ENCODE measurements at regions not wholly inside any gene's neighbourhood (a gene's known extent, or its start where the extent isn't known, plus 50 kb on each side); places are given as distances from the start of the nearest gene placed in this dataset.

GRCh38 chr13:63435667-63436324, 2020.1 kb upstream of the PCDH20 start:
- DNase-seq, result no peak

DNA sequence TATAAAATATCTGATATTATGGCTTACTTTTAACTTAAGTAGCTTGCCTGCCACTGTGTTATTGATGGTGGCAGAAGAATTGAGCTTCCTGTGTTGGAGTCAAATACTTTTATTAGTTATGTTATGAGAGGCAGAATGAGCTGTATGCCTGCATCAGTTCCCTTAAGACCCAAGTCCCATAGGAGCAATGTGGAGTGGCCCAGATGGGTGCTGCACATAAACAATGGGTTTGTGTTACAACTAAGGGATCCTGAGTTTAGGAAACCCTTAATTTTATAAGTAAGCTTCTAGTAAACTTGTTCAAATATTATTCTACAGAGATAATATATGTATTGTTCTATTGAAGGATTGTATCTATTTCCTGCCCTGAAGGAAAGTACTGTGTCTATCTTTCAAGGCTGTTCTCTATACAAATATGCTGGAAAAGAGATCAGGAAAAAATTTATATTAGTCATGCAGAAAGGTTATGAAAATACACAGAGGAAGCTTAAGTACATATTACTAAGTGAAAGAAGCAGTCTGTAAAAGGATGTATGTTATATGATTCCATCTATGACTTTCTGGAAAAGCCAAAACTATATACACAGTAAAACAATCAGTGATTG, 2018.0 kb upstream of the PCDH20 start:
- no peak for DNase-seq

GRCh38 chr13:63427170-63427569, 2011.5 kb upstream of the PCDH20 start:
- no peak for DNase-seq

GRCh38 chr13:63425131-63425530, 2009.5 kb upstream of the PCDH20 start:
- no peak for DNase-seq

DNA sequence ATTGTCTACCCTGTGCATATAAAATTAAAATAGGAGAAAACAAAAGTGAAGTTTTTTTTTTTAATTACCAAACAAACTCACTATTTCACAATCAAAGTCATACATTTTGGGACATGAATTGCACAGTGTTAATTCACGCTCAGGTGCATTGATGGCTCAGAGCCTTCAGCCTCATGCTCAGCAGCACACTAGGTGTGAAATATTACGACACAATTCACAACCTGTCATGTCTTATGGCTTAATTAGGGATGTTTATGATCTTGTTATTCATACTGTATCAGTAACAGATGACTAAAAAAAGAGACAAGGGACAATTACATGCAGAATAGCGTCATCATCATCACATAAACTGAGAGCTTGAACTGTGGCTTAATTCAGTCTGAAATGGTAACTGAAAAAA, 2005.5 kb upstream of the PCDH20 start:
- no peak for DNase-seq

DNA sequence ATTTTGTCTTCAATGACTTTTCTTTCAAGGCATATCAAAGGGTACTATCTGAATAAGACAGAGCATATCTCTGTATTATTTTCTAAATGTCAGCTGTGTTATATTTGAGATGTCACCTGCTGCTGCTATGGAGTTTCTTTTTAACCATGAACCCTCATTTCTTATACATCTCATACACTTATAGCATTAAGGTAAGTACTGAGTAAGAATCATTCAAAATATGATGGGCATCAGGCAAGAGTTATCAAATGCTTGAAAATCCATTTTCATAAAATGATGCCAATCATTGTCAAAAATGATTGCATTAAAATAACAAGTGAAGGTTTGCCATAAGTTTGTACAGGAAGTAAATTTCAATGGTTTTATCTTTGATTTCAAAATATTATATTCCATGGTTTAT, 2005.0 kb upstream of the PCDH20 start:
- DNase-seq, result no peak

DNA sequence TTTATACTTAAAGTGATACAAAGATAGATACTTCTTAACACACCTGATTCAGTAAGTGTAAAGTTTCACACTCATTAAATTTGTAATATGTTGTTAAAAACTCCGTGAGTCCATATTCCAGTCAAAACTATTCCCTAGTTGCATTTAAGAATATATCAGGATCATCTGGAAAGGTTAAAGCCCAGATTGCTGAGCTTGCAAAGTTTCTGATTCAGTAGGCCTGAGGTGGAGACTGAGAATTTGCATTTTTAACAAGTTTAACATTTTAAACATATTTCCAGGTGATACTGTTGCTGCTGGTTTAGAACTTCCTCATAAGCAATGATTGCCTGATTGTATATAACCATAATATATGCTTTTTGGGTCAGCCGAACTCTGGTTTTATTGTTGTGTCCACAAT, 1998.6 kb upstream of the PCDH20 start:
- DNase-seq, result no peak

GRCh38 chr13:63409791-63410351, 1994.2 kb upstream of the PCDH20 start:
- no peak for DNase-seq

DNA sequence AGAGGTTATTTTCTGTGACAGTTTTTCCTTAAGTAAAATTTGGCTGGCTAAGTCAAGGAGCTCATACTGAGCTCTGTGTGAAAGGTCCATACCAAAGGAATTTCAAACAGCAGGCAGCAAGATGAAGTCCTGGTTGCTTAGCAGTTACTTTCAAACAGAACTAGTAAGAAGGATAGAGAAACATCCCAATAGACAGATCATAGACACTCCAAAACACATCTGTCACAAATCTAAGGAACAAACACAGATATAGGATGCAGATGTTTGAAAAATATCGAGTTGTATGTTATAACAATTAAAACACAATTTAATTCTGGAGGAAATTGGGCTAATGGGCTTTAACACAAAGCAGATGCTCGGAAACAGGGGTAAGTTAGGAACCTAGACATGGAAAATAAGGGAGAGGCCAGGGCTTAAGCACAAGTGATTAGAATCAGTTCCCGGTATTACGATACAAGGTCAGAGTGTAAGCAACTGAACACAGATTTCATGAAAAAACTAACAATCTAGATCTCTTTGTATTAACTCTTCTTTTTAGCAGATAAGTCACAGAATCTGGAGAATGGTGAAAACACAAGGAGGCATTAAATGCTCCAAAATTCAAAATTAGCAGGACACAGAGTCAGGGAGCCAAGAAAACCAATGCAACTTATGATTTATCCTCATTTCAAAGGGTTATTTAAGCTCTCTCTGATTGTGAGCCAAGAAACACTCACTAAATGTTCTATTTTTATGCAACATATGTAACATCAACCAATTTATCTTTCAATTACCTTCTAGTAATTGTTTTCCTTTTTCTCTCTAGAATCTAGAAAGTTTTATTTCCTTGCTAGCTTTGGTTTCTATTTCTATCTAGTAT, 1992.9 kb upstream of the PCDH20 start:
- no peak for DNase-seq

GRCh38 chr13:63403733-63404132, 1988.1 kb upstream of the PCDH20 start:
- DNase-seq, result no peak

DNA sequence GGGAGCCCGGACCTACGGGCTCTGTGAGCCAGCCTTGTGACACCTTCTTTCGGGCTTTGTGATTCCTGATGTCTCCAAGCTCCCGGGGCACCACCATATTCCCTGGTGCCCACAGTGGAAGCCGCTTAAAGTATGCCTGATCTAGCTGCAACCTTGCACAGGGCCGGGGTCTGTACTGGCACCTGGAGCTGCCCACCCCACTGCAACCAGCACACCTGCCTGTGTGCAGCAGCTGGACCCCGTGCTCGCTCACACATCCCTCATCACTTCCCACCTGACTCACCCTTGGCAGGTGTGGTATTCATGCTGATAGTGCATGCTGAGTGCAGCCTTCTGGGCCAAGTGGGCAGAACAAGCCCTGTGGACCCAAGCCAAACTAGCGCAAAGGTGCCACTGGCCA, 1981.1 kb upstream of the PCDH20 start:
- DNase-seq, result no peak

- DNase-seq, result no peak
Observed at GRCh38 chr13:63393112-63393511, 1977.5 kb upstream of the PCDH20 start.

DNA sequence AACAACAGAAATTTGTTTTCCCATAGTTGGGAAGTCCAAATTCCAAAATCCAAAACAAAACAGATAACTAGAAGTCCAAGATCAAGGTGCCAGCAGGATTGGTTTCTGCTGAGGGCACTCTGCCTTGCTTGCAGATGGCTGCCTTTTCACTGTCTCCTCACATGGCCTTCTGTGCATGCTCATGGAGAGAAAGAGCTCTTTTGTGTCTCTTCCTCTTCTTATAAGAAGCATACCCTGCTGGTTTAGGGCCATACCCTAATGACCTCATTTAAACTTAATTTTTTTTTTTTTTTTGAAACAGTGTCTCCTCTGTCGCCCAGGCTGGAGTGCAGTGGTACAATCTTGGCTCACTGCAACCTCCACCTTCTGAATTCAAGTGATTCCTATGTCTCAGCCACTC, 1974.1 kb upstream of the PCDH20 start:
- DNase-seq, result no peak

GRCh38 chr13:63381078-63381859, 1965.6 kb upstream of the PCDH20 start:
- DNase-seq, result no peak

GRCh38 chr13:63377986-63378385, 1962.3 kb upstream of the PCDH20 start:
- no peak for DNase-seq

DNA sequence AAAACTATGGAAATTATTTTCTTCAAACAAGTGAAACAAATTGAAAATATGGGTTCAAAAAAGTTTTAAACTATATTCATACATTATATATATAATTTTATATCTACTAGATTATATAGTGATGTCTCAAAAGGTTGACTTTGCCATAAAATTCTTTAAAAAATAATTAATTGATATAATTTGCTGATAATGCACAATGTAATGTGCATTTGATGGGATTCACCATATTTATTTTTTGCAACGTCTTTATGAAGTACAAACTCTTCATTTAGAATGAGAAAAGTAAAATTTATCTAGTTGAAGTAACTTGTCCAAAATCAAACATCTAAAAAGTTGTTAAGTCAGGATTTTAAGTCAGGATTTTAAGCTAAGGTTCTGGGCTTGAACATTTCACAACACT, 1954.5 kb upstream of the PCDH20 start:
- no peak for DNase-seq

GRCh38 chr13:63367522-63368198, 1952.0 kb upstream of the PCDH20 start:
- no peak for DNase-seq

- no peak for DNase-seq
Observed at GRCh38 chr13:63364159-63364558, 1948.5 kb upstream of the PCDH20 start.

DNA sequence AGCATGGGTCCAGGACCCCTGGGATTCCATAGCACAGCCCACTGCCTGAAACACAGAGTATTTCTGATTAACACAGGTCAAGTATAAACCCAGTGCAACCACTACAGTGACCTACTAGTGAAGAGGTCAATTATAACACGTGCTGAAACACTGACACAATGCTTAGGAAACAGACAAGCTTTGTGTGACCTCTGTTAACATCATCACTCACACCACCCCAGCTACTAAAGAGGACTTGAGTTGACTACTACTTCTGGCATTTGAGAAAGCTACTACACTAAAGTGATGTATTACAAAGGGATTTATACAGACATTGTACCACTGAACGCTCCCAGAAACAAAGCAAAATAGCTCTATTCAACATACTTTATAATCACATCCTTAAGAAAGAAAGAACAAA, 1935.9 kb upstream of the PCDH20 start:
- DNase-seq, result no peak

DNA sequence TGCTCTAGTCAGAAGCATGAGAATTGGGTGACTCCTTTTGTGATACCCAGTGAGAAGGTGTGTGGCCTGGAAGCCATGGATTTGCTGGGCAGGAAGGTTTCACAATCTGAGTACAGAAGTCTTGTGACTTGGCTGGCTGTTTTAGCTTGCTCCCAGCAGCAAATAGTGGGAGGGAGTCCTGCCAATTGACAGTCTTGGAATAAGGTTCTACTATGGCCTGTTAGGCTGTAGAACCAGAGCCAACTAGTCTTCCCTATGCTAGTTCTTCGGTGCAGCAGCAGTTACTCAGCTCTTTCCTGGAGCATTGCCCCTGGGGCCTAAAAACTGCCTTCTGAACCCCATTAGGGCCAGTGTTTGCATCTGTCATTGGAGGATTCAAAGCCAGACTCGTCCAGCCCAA, 1935.4 kb upstream of the PCDH20 start:
- DNase-seq, result no peak

DNA sequence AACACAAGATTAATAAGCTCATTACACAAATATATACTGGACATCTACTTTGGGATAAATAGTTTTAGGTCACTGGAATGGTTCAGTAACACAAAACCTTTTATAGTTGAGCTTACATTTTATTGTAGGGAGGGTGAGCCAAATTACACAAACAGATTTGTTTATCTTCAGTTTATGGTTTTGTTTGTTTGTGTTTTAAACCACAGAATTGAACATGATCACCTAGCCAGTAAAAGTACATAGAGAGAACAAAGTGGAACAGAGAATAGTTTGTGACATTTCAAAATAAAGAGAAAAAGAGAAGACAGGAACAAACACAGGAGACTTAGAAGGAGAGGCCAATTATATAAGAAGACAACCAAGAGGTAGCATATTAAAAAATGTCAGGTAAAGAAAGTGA, 1930.2 kb upstream of the PCDH20 start:
- DNase-seq, result no peak

DNA sequence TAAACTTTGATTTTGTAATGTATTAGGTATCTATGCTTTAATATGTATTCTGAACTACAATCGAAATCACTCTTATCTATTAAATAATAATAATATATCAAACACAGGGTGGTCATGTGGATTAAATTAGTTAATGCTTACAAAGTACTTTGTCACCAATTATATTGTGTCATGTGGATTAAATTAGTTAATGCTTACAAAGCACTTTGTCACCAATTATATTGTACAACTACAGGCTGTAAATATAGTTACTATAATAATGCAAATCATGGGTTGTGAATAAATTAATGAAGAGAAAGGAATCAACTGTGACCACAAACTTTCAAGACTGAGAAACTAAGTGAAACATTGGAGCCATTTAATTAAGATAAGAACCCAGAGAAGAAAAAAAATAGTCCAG, 1929.1 kb upstream of the PCDH20 start:
- no peak for DNase-seq

Data from NCI-H1930 (cell line).